ENCODE measurements at regions not wholly inside any gene's neighbourhood (a gene's known extent, or its start where the extent isn't known, plus 50 kb on each side); places are given as distances from the start of the nearest gene placed in this dataset.

DNA sequence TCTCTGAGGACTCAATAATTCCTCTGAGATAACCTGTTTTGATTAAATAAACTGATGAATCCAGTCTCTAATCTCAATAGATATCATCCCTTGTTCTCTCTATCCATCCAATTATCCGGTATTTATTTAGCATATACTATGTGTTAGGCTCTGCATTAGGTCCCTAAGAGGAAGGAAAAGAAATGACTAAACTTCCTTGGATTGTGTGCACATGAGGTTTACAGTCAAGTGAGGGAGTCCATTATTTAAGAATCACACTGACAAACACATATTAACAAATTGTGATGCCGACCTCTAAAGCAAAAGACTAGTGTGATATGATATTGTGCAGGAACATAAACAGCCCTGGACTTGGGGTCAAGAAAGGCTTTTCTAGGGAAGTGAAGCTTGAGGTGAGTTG lies 140.8 kb downstream of the HMHB1 start:
- Histone ChIP-seq H3K4me1 (ENCODE audit: insufficient read depth, insufficient read length) (no peaks in the 10 kb centered on the region), H3K27me3 (ENCODE audit: insufficient read depth, insufficient read length) (no peaks in the 10 kb centered on the region), H3K36me3 (ENCODE audit: insufficient read depth, insufficient read length, low read length) (no peaks in the 10 kb centered on the region), H3K4me3 (ENCODE audit: insufficient read length, low read depth) (no peak overlapping the region), H3K9ac (ENCODE audit: insufficient read length, low read depth) (no peak overlapping the region), H3K9me3 (ENCODE audit: insufficient read depth, low read length) (no peaks in the 10 kb centered on the region)
- no peak for DNase-seq (ENCODE audit: low read depth, low spot score)
- TF ChIP-seq ZNF274 (IDR thresholded peaks at IDR 0.05; ENCODE audit: low read depth, low read length), result no peak
- no peak for TF ChIP-seq YY1 (IDR thresholded peaks at IDR 0.05; ENCODE audit: insufficient read depth, insufficient read length)
- TF ChIP-seq SUZ12 (IDR thresholded peaks at IDR 0.05; ENCODE audit: extremely low read depth, insufficient read depth, insufficient read length), result no peak

GRCh38 chr5:143953851-143954250 lies 141.9 kb downstream of the HMHB1 start:
- Histone ChIP-seq H3K36me3 (ENCODE audit: insufficient read depth, insufficient read length, low read length) (no peaks in the 10 kb centered on the region), H3K27me3 (ENCODE audit: insufficient read depth, insufficient read length) (no peaks in the 10 kb centered on the region), H3K9me3 (ENCODE audit: insufficient read depth, low read length) (no peaks in the 10 kb centered on the region), H3K4me1 (ENCODE audit: insufficient read depth, insufficient read length) (no peaks in the 10 kb centered on the region), H3K9ac (ENCODE audit: insufficient read length, low read depth) (no peak overlapping the region), H3K4me3 (ENCODE audit: insufficient read length, low read depth) (no peak overlapping the region)
- no peak for DNase-seq (ENCODE audit: low read depth, low spot score)
- TF ChIP-seq YY1 (IDR thresholded peaks at IDR 0.05; ENCODE audit: insufficient read depth, insufficient read length) (no peak), ZNF274 (IDR thresholded peaks at IDR 0.05; ENCODE audit: low read depth, low read length) (no peak), SUZ12 (IDR thresholded peaks at IDR 0.05; ENCODE audit: extremely low read depth, insufficient read depth, insufficient read length) (no peak)

DNA sequence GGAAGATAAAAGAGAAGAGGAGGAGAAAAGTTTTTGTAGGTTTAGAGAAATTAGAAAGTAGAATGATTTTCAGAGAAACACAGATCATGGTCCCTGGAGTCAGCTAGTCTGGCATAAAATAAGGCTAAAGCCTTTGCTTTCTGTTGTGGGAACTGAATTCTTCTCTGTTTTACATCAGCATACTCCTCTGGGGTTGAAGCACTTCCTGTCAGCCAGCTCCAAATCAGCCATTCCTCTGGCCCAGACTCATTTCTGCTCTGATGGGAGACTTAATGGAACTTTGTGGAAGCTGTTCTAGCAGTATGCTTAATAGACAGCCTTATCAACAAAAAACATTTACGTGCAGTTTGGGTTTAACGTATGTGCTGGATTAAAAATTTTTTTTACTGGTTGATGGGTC lies 143.2 kb downstream of the HMHB1 start:
- no peaks in the 10 kb centered on the region for H3K4me1 ChIP-seq (ENCODE audit: insufficient read depth, insufficient read length)
- TF ChIP-seq SUZ12 (IDR thresholded peaks at IDR 0.05; ENCODE audit: extremely low read depth, insufficient read depth, insufficient read length) (no peak), YY1 (IDR thresholded peaks at IDR 0.05; ENCODE audit: insufficient read depth, insufficient read length) (no peak), ZNF274 (IDR thresholded peaks at IDR 0.05; ENCODE audit: low read depth, low read length) (no peak)
- no peak overlapping the region for H3K4me3 ChIP-seq (ENCODE audit: insufficient read length, low read depth)
- no peak for DNase-seq (ENCODE audit: low read depth, low spot score)
- no peaks in the 10 kb centered on the region for H3K36me3 ChIP-seq (ENCODE audit: insufficient read depth, insufficient read length, low read length)
- no peak overlapping the region for H3K9ac ChIP-seq (ENCODE audit: insufficient read length, low read depth)
- no peaks in the 10 kb centered on the region for H3K9me3 ChIP-seq (ENCODE audit: insufficient read depth, low read length)
- H3K27me3 ChIP-seq (ENCODE audit: insufficient read depth, insufficient read length), result no peaks in the 10 kb centered on the region

DNA sequence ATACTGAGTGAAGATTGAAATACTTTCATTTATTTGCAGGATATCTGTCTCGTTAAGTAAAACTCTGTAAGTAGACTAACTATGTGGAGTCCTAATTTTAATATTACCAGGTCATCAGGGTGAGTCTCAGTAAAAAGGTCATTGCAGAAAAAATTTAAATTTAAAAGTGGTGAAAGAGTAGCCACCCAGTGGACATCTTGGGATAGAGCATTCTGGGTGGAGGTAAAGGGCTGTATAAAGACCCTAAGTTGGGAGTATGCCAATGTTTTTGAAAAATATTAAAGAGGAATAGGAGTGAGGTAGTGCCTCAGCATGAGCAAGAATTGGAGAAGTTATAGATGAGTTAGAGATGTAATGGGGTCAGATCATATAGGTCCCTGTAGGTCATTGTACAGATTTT lies 145.5 kb downstream of the HMHB1 start:
- Histone ChIP-seq H3K36me3 (ENCODE audit: insufficient read depth, insufficient read length, low read length) (no peaks in the 10 kb centered on the region), H3K9me3 (ENCODE audit: insufficient read depth, low read length) (no peaks in the 10 kb centered on the region), H3K9ac (ENCODE audit: insufficient read length, low read depth) (no peak overlapping the region), H3K4me1 (ENCODE audit: insufficient read depth, insufficient read length) (no peaks in the 10 kb centered on the region), H3K27me3 (ENCODE audit: insufficient read depth, insufficient read length) (no peaks in the 10 kb centered on the region), H3K4me3 (ENCODE audit: insufficient read length, low read depth) (no peak overlapping the region)
- DNase-seq (ENCODE audit: low read depth, low spot score), result no peak
- no peak for TF ChIP-seq ZNF274 (IDR thresholded peaks at IDR 0.05; ENCODE audit: low read depth, low read length)
- no peak for TF ChIP-seq YY1 (IDR thresholded peaks at IDR 0.05; ENCODE audit: insufficient read depth, insufficient read length)
- no peak for TF ChIP-seq SUZ12 (IDR thresholded peaks at IDR 0.05; ENCODE audit: extremely low read depth, insufficient read depth, insufficient read length)

- H3K4me1 ChIP-seq (ENCODE audit: insufficient read depth, insufficient read length), result no peaks in the 10 kb centered on the region
- no peak for DNase-seq (ENCODE audit: low read depth, low spot score)
- no peaks in the 10 kb centered on the region for H3K27me3 ChIP-seq (ENCODE audit: insufficient read depth, insufficient read length)
- H3K4me3 ChIP-seq (ENCODE audit: insufficient read length, low read depth), result no peak overlapping the region
- H3K36me3 ChIP-seq (ENCODE audit: insufficient read depth, insufficient read length, low read length), result no peaks in the 10 kb centered on the region
- H3K9ac ChIP-seq (ENCODE audit: insufficient read length, low read depth), result no peak overlapping the region
- H3K9me3 ChIP-seq (ENCODE audit: insufficient read depth, low read length), result no peaks in the 10 kb centered on the region
- no peak for TF ChIP-seq ZNF274 (IDR thresholded peaks at IDR 0.05; ENCODE audit: low read depth, low read length)
- no peak for TF ChIP-seq YY1 (IDR thresholded peaks at IDR 0.05; ENCODE audit: insufficient read depth, insufficient read length)
- TF ChIP-seq SUZ12 (IDR thresholded peaks at IDR 0.05; ENCODE audit: extremely low read depth, insufficient read depth, insufficient read length), result no peak
Observed at GRCh38 chr5:143962201-143962600, 150.2 kb downstream of the HMHB1 start.

GRCh38 chr5:143964919-143965318 lies 153.0 kb downstream of the HMHB1 start:
- H3K36me3 ChIP-seq (ENCODE audit: insufficient read depth, insufficient read length, low read length), result no peaks in the 10 kb centered on the region
- no peaks in the 10 kb centered on the region for H3K27me3 ChIP-seq (ENCODE audit: insufficient read depth, insufficient read length)
- DNase-seq (ENCODE audit: low read depth, low spot score), result no peak
- no peak overlapping the region for H3K9ac ChIP-seq (ENCODE audit: insufficient read length, low read depth)
- H3K9me3 ChIP-seq (ENCODE audit: insufficient read depth, low read length), result no peaks in the 10 kb centered on the region
- H3K4me3 ChIP-seq (ENCODE audit: insufficient read length, low read depth), result no peak overlapping the region
- TF ChIP-seq SUZ12 (IDR thresholded peaks at IDR 0.05; ENCODE audit: extremely low read depth, insufficient read depth, insufficient read length) (no peak), YY1 (IDR thresholded peaks at IDR 0.05; ENCODE audit: insufficient read depth, insufficient read length) (no peak), ZNF274 (IDR thresholded peaks at IDR 0.05; ENCODE audit: low read depth, low read length) (no peak)
- H3K4me1 ChIP-seq (ENCODE audit: insufficient read depth, insufficient read length), result no peaks in the 10 kb centered on the region

- no peak for DNase-seq (ENCODE audit: low read depth, low spot score)
- no peak overlapping the region for H3K4me3 ChIP-seq (ENCODE audit: insufficient read length, low read depth)
- no peak overlapping the region for H3K9ac ChIP-seq (ENCODE audit: insufficient read length, low read depth)
- no peak for TF ChIP-seq ZNF274 (IDR thresholded peaks at IDR 0.05; ENCODE audit: low read depth, low read length)
- no peak for TF ChIP-seq YY1 (IDR thresholded peaks at IDR 0.05; ENCODE audit: insufficient read depth, insufficient read length)
- TF ChIP-seq SUZ12 (IDR thresholded peaks at IDR 0.05; ENCODE audit: extremely low read depth, insufficient read depth, insufficient read length), result no peak
- H3K9me3 ChIP-seq (ENCODE audit: insufficient read depth, low read length), result no peaks in the 10 kb centered on the region
- H3K4me1 ChIP-seq (ENCODE audit: insufficient read depth, insufficient read length), result no peaks in the 10 kb centered on the region
- H3K27me3 ChIP-seq (ENCODE audit: insufficient read depth, insufficient read length), result no peaks in the 10 kb centered on the region
- no peaks in the 10 kb centered on the region for H3K36me3 ChIP-seq (ENCODE audit: insufficient read depth, insufficient read length, low read length)
Observed at GRCh38 chr5:143966280-143966679, 154.3 kb downstream of the HMHB1 start.
